HK-2 (cell line): ENCODE measurements at regions not wholly inside any gene's neighbourhood (a gene's known extent, or its start where the extent isn't known, plus 50 kb on each side); places are given as distances from the start of the nearest gene placed in this dataset.

Source experiments
- DNase-seq: peaks from one replicate; pipeline ENCODE4 v3.0.0-alpha.2; 2018; ENCODE audit not compliant: unreplicated experiment

DNA sequence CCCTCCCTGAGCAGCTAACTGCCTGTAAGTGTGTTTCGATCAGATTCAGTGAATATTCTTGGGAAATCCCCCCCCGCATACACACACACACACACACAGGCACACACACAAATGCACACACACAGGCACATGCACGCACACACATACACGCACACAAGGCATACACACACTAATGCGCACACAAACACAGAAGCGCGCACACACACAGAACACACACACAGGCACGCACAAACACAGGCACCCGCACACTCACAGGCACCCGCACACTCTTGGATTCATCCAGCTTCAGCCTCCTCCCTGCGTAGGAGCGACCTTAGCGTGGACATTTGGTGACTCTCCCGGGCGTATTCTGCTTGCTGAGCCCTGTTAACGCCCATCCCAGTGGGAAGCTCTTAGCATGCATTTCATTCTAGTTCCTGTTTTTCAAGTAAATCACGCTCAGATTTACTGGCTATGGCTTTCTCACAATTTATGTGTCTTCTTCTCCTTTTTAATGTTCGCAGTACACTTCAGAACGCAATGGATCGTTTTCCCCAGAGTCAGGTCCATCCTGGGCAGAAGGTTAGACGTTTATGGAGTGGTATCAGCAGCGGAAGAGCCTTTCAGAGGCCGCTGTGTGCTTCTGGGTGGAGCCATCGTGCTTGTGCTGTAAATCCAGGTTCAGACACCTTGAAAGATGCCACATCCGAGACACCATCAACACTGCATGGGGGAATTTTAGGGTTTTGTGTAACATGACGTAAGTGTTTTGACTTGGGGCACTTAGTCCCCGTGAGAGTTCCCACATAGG lies 656.6 kb downstream of the GALR1 start:
- DNase-seq = no peak

DNA sequence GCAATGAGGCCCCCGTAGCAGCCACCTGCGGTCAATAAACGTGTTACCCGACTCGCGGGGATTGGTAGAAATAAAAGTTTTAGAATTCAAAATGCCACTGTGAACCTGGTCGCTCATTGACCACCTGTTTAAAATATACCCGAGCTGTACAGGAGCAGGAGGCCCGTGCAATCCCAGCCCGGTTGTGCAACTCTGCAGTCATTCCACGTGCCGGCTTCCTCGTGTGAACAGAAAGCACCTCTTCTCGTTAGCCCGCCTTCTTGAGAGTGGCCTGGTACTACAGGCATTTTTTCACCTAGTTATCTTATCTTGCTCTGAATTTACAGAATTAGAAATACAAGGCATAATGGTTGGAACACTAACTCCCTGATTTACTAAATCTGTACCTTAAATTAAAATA lies 660.7 kb downstream of the GALR1 start:
- no peak for DNase-seq

DNA sequence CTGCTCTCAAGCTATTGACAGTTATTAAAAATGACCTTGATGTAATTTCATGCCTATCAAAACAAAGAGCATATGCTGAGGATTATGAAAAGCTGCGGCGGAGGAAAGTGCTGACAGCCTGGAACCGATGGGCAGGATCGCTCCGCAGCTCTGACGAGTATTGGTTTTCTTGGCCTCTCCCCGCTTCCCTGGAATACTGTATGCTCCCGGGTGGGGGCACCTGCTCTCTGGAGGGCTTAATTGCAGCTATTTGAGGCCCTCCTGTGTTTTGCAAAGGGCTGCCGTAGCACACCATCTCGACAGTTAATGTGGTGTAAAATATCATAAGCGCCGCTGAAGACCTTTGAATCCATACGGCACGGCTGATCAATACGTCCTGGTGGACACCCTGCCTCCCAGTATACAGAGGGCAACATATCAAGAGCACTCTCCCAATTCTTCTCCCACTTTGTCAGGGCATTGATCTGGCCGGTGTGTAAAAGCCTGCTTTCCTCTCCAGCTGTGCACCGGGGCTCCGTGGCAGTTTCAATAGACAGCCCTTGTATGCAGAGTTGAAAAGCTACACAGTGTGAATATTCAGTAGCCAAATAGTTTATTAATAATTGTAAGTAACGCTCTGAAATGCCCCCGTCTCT lies 662.4 kb downstream of the GALR1 start:
- DNase-seq = no peak

DNA sequence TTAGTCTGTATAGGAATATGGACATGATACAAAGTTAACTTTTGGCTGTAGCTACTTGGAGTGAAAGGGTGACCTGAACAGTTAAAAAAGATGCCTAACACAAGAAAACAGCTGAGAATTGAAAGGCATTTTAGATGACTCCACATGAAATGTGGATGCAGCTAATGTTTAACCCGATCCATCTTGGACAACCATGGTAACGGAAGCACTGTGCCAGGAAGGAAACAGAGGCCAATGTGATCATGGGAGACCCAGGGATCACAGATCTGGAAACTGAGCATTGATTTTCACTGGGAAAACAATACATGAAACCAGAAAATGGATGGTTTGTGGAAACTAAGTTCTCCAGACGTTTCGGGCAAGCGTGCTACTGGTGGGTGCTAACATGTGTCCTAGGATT lies 669.1 kb downstream of the GALR1 start:
- DNase-seq = no peak

DNA sequence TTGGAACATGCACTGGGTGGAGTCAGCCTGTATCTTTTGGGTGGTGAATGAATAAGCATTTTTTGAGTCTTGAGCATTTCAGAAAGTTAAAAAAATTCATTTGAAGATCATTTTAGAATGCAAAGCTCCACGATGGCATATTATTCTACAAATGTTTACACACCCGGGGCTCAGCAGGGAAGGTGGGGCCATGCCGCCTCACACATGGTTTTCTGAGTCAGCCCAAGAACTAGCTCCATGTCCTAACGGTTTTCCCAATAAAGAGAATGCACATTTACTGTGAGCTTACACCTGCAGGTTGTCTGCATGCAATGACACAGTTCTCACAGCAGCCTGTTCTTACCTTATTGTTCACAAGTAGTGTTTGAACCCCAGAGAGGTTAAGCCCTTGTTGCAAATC lies 670.3 kb downstream of the GALR1 start:
- no peak for DNase-seq

DNA sequence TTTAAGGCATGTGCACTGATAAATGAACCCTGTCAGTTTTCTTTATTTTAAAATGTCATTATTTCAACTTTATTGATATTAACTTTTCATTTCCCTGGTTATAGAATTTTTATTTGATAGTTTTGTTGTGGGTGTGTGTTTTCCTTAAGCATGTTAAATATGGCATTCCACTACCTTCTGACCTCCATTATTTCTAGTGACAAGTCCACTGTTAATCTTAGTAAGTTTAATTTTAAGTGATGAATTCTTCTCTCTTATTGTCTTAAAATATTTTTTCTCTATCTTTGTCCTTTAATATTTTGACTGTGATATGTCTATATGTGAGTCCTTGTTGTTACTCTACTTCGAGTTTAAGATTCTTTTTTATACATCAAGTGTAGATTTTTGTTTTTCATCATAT lies 685.7 kb downstream of the GALR1 start:
- no peak for DNase-seq

DNA sequence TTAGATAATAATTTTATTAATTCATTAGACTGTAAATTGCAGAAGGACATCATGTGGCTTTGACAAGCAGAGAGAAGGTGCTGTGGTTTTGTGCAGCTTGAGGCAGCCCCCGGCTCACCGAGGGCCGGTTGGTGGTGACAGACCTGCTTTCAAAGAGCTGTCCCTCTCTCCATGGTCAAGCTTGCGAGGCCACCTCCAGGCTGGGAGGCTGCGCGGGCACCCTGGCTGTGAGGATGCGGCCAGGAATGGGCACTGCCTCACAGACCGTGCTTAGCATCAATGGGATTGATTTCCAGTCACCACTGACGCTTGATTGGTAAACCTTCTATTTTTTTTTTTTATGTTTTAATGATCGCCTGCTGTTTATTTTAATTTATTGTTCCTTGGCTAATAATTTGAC lies 690.9 kb downstream of the GALR1 start:
- DNase-seq = no peak

DNA sequence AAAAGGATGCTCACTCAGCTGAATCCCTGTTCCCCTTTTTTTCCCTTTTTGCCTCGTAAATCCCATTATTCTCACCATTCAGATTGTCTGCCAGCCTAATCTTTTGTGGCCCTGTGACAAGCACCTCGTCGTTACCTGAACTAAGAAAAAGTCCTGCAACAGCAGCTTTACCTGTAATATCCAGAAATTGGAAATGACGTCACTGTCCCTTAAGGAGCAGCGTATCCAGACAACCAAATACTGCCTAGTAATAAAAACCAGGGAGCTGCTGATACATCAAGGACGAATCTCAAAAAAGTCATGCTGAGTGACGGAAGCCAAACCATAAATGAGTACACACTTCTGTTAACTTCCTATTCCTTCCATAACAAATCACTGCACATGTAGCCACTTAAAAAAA lies 694.9 kb downstream of the GALR1 start:
- no peak for DNase-seq

DNA sequence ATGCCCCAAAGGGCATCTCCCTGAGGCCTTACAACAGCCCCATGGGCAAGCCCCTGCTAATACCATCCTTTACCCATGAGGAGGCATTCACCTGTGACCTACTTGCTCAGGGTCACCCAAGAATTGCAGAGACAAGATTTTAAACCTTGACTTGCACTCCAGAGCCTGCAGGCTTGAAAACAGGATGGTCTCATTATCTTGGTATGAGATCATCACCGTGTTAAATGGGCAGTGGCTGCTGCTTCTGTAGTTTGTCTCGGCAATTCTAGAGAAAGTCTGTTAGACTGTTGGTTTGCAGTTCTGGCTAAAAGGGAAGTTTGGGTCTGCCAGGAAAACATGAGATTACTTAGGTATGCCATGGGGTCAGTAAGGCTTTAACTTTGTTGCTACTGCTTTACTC lies 698.9 kb downstream of the GALR1 start:
- no peak for DNase-seq

DNA sequence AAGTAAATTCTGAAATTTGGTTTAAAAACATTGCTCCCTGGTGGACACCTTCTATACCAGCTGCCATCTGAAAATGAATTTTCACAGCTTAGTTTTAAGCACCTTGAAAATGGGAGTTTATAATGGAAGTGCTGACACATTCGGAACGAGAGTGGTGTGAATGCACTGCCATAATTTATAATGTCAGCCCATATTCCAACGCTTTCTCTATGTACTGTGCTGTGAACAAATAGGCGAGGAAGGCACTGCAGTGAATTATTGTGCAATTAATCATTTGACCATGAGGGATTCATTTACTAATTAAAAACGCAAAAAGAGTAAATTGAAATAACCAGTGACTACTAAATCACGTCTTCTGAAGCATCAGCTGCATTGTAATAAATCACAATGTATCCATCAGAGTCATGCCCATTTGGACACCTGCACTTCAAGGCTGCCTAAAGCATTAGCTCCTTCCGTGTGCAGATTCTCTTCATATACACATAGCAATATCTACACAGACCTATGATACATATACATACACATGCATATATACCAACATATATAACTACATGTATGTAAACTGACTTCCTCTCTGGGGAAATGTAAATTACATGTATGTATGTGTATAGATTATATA lies 699.8 kb downstream of the GALR1 start:
- no peak for DNase-seq

DNA sequence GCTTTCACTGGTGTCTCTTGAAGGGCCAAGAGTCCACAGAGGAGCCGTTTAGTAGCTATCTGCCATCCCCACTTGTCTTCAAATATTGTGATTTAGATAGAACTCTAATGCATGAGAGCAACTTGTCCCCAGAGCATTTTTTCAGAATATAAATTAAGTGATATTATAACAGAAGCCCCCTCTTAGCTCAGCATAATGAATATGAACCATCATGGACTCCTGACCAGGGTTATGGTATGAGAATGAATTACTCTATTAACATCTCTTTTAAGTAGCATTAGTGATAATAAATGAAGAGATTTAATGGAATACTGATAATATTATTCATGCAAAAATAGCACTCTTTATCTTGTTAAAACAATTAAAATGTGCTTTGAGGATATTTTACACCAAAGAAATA lies 709.6 kb downstream of the GALR1 start:
- no peak for DNase-seq

DNA sequence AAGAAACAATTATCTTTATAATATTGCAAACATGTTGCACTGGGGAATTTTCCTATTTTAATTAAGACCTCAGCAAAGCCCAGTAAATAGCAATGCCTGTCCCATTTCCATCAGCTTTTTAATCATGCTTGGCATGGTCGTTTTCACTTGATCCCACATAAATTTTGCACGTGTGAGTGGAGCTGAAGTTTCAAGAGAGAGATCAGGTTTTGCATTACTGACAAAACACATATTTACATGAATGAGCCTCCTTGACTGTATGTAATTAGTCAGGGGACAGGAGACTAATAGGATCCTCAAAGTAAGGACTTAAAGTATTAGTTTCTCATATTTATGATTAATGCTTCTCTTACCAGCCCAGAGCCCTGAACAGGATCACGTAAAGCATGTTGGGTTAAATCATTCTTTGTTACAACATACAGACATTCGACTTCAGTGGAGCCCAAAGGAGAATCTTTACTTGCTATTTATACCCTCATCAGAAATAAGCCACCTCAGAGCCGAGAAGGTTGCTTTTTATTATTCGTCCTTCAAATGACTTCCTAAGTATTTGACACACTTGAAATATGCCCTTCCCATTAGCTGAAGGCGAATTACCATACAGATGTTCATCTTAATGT lies 711.3 kb downstream of the GALR1 start:
- DNase-seq = no peak

DNA sequence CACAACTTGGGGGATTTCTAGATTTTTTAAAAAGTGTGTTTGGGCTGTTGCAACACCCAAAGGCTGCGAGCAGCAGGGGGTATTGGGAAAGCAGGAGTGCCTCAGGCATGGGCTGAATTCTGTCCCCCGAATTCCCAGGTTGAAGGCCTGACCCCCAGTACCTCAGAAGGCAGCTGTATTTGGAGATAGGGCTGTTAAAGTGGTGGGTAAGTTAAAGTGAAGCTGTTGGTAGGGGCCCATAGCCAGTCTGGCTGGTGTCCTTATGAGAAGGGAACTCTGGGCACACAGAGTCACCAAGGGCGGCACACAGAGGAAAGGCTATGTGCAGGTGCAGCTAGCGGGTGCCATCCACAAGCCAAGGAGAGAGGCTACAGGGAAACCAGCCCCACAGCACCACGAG lies 717.4 kb downstream of the GALR1 start:
- no peak for DNase-seq

DNA sequence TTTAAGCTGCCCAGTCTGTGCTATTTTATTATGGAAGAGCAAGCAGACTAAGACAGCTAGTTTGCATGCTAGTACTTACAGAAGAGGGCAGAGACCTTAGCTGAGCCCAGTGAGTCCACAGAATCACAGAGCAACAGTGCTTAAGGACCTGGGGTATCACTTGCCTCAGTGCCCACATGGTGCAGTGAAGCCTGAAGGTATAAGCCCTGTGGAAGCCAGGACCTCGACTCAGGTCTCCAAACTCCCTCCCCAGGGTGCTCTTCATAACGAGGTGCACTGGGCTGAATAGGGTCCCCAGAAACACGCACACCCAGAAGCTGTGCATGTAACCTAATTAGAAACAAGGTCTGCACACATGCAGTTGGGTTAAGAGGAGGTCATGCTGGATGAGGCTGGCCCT lies 718.1 kb downstream of the GALR1 start:
- no peak for DNase-seq

DNA sequence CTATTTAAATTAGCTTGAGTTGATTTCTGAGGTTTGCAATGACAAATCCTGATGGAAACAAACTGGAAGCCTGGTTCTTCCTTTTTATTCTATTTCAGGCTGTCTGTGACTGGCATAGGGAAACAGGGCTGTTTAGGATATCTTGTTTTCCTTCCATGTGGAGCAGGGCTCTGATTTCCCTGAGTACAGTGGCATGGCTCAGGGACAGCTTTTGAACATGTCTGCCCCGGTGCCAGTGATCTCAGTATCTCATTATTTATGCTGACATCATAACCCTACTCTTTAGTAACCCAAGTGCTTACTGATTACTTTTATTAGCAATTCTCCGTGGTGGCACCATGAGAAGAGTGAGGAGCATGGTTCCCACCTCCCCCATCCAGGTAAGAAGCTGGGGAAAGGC lies 720.3 kb downstream of the GALR1 start:
- no peak for DNase-seq

DNA sequence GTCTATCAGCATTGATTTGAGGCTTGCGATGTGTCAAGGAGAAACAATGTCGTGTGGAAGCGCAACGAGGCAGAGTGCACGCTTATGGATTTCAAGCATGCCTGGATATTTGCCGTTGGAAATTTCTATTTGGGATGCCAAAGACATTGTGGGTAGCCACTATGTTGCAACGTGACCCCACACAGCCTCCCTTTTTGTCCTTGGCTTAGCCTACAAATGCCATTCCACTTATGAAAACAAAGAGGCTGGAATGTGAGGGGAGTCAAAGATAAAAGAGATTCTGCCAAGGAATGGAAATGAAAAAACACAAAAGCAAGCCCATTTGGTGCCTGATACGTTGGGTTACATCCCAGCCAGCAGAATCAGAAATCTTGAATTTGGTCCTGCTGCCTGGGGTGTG lies 721.2 kb downstream of the GALR1 start:
- no peak for DNase-seq

DNA sequence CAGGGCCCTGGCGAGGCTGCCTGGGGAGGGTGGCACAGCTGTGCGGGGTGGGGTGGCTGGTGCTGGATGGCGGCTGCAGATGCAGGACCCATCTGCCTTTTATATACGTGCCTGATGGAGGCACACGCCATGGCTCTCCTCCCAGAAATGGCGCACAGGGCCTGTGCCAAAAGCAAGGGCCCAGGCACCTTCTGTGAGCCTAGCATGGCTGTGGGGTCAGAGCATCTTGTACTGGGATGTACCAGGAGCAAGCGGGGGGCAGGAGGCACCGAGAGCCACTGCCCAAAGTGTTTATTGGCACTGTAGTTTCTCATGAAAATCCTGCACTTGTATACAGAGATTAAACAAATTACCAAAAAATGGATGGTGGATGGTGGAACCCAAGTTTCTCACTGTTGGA lies 724.1 kb downstream of the GALR1 start:
- DNase-seq = no peak

DNA sequence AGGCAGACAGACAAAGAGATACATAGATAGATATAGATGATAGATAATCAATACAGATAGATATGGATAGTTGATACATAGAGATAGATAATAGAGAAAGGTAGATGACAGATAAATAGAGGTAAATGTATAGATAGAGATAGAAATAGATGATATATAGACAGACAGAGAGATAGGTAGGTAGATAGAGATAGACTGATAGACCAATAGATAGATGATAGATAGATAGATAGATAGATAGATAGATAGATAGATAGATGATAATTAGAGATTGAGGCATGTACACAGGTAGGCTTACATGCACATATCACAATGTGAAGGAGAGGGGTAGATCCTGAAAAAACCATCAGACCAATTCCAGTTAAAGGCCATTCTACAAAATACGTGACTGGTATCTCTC lies 724.7 kb downstream of the GALR1 start:
- no peak for DNase-seq

DNA sequence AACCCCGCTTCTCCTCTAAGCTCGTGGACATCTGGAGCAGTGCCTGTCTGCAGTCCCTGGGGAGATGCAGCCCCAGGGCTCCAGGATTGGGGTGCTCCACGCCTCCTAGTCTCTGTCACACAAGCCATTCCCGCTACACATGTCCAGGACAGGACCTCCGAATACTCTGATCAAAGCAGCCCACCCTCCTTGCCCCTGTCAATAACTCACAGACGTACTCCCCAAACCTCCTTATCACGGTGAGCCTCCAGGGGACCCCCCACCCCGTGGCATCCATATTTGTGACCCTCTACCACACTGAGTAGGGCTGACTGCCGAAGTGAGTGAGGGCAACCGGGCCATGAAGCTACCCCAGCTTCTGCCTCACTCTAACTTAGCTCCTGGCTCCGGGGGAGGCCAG lies 727.7 kb downstream of the GALR1 start:
- DNase-seq = no peak

DNA sequence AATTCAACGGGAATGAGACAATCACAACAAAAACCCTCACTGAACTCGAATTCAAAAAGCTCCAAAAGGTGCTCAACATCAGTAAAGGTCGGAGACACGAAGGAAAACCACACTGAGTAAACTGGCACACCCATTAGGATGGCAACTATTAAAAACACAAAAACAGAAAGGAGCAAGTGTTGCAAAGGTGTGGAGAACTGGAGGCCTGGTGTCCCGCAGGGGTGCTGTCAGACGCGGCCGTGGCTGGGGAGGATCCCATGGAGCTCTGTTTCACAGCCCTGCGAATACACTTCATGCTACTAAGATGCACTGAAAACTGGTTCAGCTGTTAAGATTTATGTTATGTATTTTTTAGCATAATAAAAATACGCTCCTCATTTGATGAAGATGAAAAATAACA lies 730.6 kb downstream of the GALR1 start:
- DNase-seq = no peak

DNA sequence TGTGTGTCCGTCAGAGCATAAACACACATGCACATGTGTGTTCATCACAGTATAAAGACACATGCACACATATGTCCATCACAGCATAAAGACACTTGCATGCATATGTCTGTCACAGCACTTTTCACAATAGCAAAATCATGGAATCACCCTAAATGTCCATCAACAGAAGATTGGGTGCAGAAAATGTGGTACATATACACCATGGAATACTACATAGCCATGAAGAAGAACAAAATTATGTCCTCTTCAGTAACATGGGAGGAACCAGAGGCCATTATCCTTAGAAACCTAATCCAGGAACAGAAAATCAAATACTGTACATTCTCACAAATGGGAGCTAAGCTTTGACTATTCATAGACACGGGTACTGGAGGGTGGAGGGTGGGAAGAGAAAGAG lies 732.2 kb downstream of the GALR1 start:
- no peak for DNase-seq

DNA sequence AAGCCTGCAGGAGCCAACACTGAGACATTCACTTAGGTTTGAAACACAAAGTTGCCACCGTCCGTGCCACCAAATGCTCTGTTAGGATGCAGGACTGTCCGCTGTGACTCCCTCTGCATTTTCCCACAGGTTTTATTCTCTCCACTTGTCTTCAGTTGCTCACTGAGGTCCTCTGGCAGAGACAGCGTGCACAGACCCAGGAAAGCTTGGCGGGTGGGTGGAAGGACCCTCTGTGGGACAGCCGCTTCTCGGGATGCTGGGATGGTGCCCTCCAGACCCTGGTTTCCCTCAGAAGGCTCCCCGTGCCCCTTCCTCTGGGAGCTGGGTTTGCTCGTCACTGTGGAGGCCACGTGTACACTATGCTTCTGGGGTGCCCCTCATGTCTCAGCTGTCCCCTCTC lies 733.6 kb downstream of the GALR1 start:
- no peak for DNase-seq

DNA sequence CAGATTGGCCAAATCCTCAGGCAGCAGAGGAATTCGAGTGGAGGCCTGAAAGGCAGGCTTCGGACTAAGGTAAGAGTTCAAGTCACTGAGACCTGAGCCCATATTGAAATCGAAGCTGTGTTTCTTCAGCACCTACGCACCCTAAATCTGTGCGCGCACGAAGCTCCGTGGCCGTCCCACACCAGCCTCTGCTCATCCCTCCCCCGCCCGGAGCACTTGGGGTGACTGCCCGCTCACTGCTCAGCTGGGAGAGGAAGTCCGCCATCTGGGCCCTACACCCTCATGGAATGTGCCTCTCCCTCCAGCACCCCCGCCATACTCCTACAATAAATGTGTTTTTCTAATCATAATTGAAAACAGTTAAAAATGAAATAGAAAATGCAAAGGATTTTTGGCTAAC lies 734.5 kb downstream of the GALR1 start:
- no peak for DNase-seq
